Fibroblast of villous mesenchyme (primary cell): ENCODE measurements at regions not wholly inside any gene's neighbourhood (a gene's known extent, or its start where the extent isn't known, plus 50 kb on each side); places are given as distances from the start of the nearest gene placed in this dataset.

Experiments
- DNase-seq: peaks from one replicate; pipeline ENCODE4 v3.0.0-alpha.2; 2010; ENCODE audit warnings: low read depth
- H3K4me3 ChIP-seq: 2 replicates; pipeline ENCODE4 v1.5.1; 2011; ENCODE audit warnings: low read depth, mild to moderate bottlenecking, low read length
- CTCF ChIP-seq: IDR thresholded peaks from 2 replicates; pipeline ENCODE4 v1.5.1; 2012; ENCODE audit warnings: low read depth, mild to moderate bottlenecking, low read length; ENCODE audit not compliant: insufficient read depth

GRCh38 chr4:130653842-130654241 is 1557.9 kb downstream of the C4orf33 start:
- H3K4me3 ChIP-seq: no peak overlapping the region
- TF ChIP-seq CTCF: no peak
- no peak for DNase-seq

DNA sequence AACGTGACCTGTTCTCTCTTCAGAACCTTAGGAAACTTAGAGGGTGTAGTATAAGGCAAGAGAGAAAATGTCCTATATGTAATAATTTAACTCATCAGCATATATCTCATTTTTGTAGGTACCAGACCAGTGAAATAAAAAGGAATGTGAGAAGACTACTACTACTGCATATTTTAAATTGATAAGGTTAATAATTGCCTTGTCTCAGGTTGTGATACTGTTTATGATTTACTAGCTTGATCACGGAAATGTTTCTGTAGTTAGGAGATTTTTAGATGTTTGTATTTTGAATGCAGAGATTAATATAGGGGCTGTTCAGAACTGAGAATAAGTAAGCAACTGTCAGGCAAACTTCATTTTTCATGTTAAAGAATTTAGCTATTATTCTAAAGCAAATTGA is 1563.4 kb downstream of the C4orf33 start:
- no peak for TF ChIP-seq CTCF
- no peak for DNase-seq
- H3K4me3 ChIP-seq: no peak overlapping the region

DNA sequence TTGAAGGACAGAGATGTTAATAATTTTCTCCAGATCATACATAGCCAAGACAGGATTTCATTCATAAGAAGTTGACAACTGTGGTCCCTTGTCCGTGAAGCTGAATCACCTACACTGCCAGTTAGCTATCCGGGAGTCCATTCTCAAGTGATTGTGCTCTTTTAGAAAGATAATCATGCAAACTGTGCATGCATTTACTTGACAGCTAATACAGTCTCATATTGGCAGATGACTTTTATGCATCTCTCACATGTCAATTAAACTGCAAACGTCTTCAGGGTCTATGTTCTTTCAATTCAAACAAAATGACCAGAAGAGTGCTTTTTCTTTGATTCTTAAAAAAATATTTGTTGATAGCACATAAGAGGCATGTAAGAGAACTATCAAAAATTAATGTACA is 1572.9 kb downstream of the C4orf33 start:
- TF ChIP-seq CTCF: no peak
- DNase-seq: no peak
- no peak overlapping the region for H3K4me3 ChIP-seq

DNA sequence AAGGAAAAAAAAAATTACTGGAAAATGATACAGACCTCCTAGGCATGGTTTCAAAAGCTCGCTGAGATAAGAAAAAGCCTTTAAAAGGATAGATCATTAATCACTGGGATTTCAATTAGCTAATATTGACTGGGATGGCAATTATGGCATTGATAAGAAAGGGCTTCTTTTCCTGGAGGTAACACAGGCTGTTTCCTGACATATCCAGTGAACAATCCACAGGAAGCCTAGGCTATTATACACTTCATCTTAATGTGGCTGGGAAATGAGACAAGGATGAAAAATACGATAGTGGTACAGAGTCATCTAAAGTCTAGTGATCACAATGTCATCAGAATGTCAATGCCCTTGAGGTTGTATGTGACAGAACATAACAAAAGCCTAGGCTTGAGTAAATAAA is 1579.3 kb downstream of the C4orf33 start:
- H3K4me3 ChIP-seq: no peak overlapping the region
- DNase-seq: no peak
- no peak for TF ChIP-seq CTCF

DNA sequence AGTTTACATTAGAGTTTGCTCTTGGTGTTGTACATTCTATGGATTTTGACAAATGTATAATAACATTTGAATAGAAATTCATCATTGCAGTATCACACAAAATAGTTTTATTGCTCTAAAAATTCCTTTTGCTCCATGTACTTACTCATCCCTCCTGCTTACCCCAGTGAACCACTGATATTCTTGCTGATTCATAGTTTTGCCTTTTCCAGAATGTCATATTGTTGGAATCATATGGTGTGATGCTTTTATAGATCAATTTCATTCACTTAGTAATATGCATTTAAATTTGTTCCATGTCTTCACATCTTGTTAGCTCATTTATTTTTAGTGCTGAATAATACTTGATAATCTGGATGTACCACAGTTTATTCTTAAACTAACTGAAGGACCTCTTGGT is 1593.2 kb downstream of the C4orf33 start:
- DNase-seq: no peak
- no peak overlapping the region for H3K4me3 ChIP-seq
- TF ChIP-seq CTCF: no peak

- no peak overlapping the region for H3K4me3 ChIP-seq
- TF ChIP-seq CTCF: no peak
- no peak for DNase-seq
Measured at GRCh38 chr4:130698251-130698650, 1602.3 kb downstream of the C4orf33 start.

DNA sequence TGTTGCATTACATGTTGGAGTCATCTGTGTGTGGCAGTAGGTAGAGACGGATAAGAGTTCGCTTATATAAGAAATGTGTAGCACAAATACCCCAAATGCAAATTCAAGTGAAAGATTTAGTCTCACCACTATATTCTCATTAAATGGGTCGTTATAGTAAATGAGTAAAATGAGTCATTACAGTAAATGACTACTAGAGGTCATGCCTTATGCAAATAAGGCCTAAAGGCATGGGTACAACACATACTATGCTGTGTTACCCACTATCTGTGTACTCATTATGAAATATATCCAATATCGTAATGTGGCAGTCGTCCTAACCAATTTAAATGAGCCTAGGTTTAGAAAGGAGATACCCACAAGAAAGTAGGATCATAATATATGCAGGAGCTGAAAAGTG is 1603.1 kb downstream of the C4orf33 start:
- no peak overlapping the region for H3K4me3 ChIP-seq
- DNase-seq: no peak
- TF ChIP-seq CTCF: no peak
